ENCODE measurements at regions not wholly inside any gene's neighbourhood (a gene's known extent, or its start where the extent isn't known, plus 50 kb on each side); places are given as distances from the start of the nearest gene placed in this dataset.

GRCh38 chr7:66508431-66508830, 120.2 kb upstream of the KCTD7 start:
- H3K4me3 Mint-ChIP-seq = no peak overlapping the region
- no peaks in the 10 kb centered on the region for H3K4me1 Mint-ChIP-seq
- no peaks in the 10 kb centered on the region for H3K9me3 Mint-ChIP-seq
- TF ChIP-seq CTCF (IDR thresholded peaks at IDR 0.05) = no peak
- DNase-seq = no peak
- H3K27me3 Mint-ChIP-seq (ENCODE audit: low read depth, poor library complexity) = no peaks in the 10 kb centered on the region
- H3K36me3 Mint-ChIP-seq (ENCODE audit: low read depth) = no peaks in the 10 kb centered on the region
- H3K27ac Mint-ChIP-seq = peak overlapping the region; percentile 53

- no peak for TF ChIP-seq CTCF (IDR thresholded peaks at IDR 0.05)
- H3K36me3 Mint-ChIP-seq (ENCODE audit: low read depth) = no peaks in the 10 kb centered on the region
- no peak for DNase-seq
- H3K27me3 Mint-ChIP-seq (ENCODE audit: low read depth, poor library complexity) = peaks cover 8% of the 10 kb centered on the region
- no peaks in the 10 kb centered on the region for H3K4me1 Mint-ChIP-seq
- H3K9me3 Mint-ChIP-seq = no peaks in the 10 kb centered on the region
- H3K4me3 Mint-ChIP-seq = no peak overlapping the region
- no peak overlapping the region for H3K27ac Mint-ChIP-seq
Observed at GRCh38 chr7:66514050-66514449, 114.6 kb upstream of the KCTD7 start.

GRCh38 chr7:66517212-66517909, 111.3 kb upstream of the KCTD7 start:
- DNase-seq = no peak
- H3K27me3 Mint-ChIP-seq (ENCODE audit: low read depth, poor library complexity) = peaks cover 11% of the 10 kb centered on the region
- no peaks in the 10 kb centered on the region for H3K36me3 Mint-ChIP-seq (ENCODE audit: low read depth)
- no peak for TF ChIP-seq CTCF (IDR thresholded peaks at IDR 0.05)
- no peaks in the 10 kb centered on the region for H3K4me1 Mint-ChIP-seq
- peak overlapping the region; percentile 83 for H3K27ac Mint-ChIP-seq
- H3K4me3 Mint-ChIP-seq = no peak overlapping the region
- no peaks in the 10 kb centered on the region for H3K9me3 Mint-ChIP-seq

- Mint-ChIP-seq H3K27ac (peak overlapping the region; percentile 83), H3K27me3 (ENCODE audit: low read depth, poor library complexity) (peaks cover 13% of the 10 kb centered on the region), H3K4me1 (no peaks in the 10 kb centered on the region), H3K36me3 (ENCODE audit: low read depth) (no peaks in the 10 kb centered on the region), H3K4me3 (no peak overlapping the region), H3K9me3 (no peaks in the 10 kb centered on the region)
- DNase-seq = no peak
- TF ChIP-seq CTCF (IDR thresholded peaks at IDR 0.05) = no peak
Observed at GRCh38 chr7:66518151-66518691, 110.5 kb upstream of the KCTD7 start.

GRCh38 chr7:66521675-66522074, 107.0 kb upstream of the KCTD7 start:
- H3K4me3 Mint-ChIP-seq = no peak overlapping the region
- no peaks in the 10 kb centered on the region for H3K36me3 Mint-ChIP-seq (ENCODE audit: low read depth)
- no peaks in the 10 kb centered on the region for H3K4me1 Mint-ChIP-seq
- TF ChIP-seq CTCF (IDR thresholded peaks at IDR 0.05) = no peak
- no peak overlapping the region for H3K27ac Mint-ChIP-seq
- peaks cover 7% of the 10 kb centered on the region for H3K27me3 Mint-ChIP-seq (ENCODE audit: low read depth, poor library complexity)
- no peak for DNase-seq
- no peaks in the 10 kb centered on the region for H3K9me3 Mint-ChIP-seq

- Mint-ChIP-seq H3K27me3 (ENCODE audit: low read depth, poor library complexity) (peaks cover 7% of the 10 kb centered on the region), H3K27ac (no peak overlapping the region), H3K4me3 (no peak overlapping the region), H3K36me3 (ENCODE audit: low read depth) (no peaks in the 10 kb centered on the region), H3K4me1 (no peaks in the 10 kb centered on the region), H3K9me3 (no peaks in the 10 kb centered on the region)
- DNase-seq = no peak
- TF ChIP-seq CTCF (IDR thresholded peaks at IDR 0.05) = no peak
Observed at GRCh38 chr7:66522518-66522917, 106.2 kb upstream of the KCTD7 start.
